ENCODE measurements at regions not wholly inside any gene's neighbourhood (a gene's known extent, or its start where the extent isn't known, plus 50 kb on each side); places are given as distances from the start of the nearest gene placed in this dataset.

DNA sequence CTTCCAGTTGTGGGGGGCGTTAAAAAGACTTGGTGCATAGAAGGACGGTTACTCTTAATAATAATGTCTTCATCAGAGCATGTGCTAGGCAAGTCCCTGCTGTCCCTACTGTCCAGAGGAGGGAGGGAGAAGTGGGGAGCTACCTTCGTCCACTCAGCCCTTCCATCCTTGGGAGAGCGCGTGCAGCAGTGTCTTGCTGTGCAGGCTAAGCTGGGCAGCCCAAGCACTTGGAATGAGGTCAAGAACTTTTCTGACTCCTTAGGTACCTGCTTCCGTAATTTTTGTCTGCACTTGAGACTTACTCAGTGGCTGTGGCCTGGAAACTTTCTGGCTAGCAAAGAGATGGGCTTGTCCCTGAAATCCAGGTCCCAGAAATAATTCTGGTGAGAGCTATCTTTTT, 265.9 kb upstream of the SORCS1 start:
- no peak for TF ChIP-seq EZH2 (IDR thresholded peaks at IDR 0.05; ENCODE audit: insufficient read depth, poor library complexity, severe bottlenecking)
- no peak for TF ChIP-seq EZH2phosphoT487 (IDR thresholded peaks at IDR 0.05; ENCODE audit: insufficient read depth, low read depth)

Measured in GM23248 (cell line).